ENCODE measurements at regions not wholly inside any gene's neighbourhood (a gene's known extent, or its start where the extent isn't known, plus 50 kb on each side); places are given as distances from the start of the nearest gene placed in this dataset.

DNA sequence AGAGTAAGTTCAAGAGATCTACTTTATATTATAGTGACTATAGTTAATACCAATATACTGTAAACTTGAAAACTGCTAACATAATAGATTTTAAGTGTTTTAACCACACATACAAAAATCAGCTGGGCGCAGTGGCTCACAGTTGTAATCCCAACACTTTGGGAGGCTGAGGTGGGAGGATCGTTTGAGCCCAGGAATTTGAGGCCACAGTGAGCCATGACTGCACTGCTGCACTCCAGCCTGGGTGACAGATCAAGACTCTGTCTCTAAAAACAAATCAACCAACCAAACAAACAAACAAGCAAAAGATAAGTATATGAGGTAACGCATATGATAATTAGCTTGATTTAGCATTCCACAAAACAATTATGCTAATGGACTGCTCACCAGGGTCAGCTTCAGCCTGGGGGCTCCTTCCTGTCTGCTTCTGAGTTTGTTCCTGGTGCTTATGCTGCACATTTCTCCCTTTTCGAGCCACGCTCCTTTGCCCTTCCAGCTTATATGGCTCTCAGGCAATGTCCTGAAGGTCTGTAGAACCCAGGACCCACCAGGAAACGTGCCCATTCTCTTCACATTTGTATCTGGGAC is 357.6 kb downstream of the EN1 start:
- H3K4me3 ChIP-seq (replicated peaks in 1 of 2; ENCODE audit: low read depth in 2 of 2, low read length in 2 of 2) = no peak overlapping the region
- TF ChIP-seq, protein P1, sequence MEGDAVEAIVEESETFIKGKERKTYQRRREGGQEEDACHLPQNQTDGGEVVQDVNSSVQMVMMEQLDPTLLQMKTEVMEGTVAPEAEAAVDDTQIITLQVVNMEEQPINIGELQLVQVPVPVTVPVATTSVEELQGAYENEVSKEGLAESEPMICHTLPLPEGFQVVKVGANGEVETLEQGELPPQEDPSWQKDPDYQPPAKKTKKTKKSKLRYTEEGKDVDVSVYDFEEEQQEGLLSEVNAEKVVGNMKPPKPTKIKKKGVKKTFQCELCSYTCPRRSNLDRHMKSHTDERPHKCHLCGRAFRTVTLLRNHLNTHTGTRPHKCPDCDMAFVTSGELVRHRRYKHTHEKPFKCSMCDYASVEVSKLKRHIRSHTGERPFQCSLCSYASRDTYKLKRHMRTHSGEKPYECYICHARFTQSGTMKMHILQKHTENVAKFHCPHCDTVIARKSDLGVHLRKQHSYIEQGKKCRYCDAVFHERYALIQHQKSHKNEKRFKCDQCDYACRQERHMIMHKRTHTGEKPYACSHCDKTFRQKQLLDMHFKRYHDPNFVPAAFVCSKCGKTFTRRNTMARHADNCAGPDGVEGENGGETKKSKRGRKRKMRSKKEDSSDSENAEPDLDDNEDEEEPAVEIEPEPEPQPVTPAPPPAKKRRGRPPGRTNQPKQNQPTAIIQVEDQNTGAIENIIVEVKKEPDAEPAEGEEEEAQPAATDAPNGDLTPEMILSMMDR (IDR thresholded peaks at IDR 0.05; ENCODE audit: low read depth, low read length) = no peak
- DNase-seq (ENCODE audit: low read depth in 2 of 2) = no peak

DNA sequence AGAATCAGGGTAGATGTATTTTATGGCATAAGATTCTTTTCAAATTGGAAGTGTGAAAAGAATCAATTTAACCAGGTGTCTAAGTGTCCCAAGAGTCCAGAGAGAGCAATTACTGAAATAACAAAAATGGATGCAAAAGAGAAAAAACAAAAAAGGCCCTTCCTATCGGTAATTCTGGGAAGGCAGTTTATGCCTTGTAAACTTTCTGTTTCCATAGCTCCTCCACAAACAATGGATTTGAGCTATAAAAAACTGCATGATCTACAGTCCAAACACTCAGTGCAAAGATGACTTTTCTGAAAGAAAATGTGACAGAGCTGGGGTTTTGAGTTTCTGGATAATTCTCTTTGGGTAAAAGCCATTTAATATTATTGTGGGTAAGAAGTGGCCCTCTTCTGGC is 366.1 kb downstream of the EN1 start:
- H3K4me3 ChIP-seq (replicated peaks in 1 of 2; ENCODE audit: low read depth in 2 of 2, low read length in 2 of 2) = no peak overlapping the region
- no peak for DNase-seq (ENCODE audit: low read depth in 2 of 2)
- TF ChIP-seq, protein P1 (IDR thresholded peaks at IDR 0.05; ENCODE audit: low read depth, low read length) = no peak

DNA sequence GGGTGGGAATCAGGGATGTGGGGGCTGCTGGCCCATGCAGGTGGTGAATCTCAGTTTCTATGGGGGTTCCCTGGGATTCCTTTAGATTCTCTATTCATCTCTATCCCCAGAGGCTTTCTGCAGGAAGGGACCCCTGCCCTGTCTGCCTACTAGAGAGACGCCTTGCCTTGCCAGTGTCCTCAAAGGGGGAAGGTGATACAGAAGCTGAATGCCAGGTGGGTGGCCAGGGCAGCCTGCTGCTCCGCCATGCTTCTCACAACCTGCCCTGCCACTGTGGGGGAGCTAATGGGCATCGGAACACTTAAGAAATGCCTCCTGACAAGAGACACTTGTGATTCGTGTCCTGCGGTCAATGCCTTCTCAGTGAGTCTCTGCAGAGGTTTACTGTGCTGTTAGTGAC is 368.4 kb downstream of the EN1 start:
- DNase-seq (ENCODE audit: low read depth in 2 of 2) = no peak
- TF ChIP-seq, protein P1 (IDR thresholded peaks at IDR 0.05; ENCODE audit: low read depth, low read length) = no peak
- H3K4me3 ChIP-seq (replicated peaks in 1 of 2; ENCODE audit: low read depth in 2 of 2, low read length in 2 of 2) = no peak overlapping the region

DNA sequence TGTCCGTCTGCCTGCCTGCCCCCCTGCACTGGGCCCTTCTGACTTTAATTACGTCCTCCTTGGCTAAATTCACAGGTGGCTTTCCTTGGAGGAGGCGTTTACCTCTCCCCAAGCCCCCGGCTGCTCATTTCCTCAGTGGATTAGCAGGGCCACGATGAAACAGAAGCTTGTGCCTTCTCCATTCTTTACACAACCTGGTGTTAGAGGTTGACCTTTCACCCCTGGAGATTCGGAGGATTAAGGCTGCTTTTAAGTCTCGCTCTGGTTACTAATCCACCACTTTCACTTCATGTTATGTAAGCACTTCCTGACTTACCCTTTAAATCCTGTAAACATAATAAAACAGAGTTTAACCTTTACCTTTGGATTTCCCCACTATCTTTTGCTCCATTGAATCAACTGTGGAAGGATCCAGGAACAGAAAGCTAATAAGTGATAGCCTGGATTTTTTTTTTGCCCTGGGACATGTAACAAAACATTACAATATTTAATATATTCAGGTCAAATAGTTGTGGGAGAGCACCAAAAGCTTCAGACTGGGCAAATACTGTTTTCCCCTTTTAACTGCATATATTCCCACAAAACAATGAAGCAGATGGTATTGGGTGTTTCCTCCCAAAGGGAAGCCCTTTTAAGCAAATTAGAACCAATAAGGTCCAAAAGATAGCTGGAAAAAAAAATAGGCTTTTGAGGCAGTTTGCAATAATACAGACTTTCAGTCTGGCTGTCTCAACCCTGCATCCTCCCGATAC is 370.2 kb downstream of the EN1 start:
- TF ChIP-seq, protein P1 (IDR thresholded peaks at IDR 0.05; ENCODE audit: low read depth, low read length) = no peak
- no peak overlapping the region for H3K4me3 ChIP-seq (replicated peaks in 1 of 2; ENCODE audit: low read depth in 2 of 2, low read length in 2 of 2)
- DNase-seq (ENCODE audit: low read depth in 2 of 2) = no peak

DNA sequence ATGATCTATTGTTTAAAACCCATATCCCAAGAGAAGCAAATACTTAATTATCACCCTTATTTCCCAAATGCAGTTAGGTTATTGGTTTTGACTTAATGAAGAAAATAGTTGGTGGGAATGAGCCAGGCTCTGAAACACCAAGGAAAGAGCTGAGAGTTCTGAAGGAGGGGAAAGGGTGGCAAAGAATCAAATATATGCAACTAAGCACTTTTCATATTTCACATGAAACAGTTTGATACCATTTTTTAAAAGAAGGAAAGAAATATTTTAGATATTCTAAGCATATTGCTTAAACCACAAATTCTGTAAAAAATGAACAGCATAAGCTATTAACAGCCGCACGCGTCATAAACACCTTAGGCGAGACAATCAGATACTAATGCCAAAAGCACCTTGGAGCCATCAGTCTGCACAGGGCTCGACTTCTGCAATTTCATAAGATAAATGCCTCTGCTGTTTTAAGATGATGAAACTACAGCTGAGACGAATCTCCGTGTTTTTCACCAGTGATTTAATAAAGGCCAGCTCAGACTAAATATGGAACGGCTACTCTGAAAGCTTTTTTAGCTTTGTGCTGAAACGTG is 371.7 kb downstream of the EN1 start:
- TF ChIP-seq, protein P1 (IDR thresholded peaks at IDR 0.05; ENCODE audit: low read depth, low read length) = no peak
- no peak for DNase-seq (ENCODE audit: low read depth in 2 of 2)
- H3K4me3 ChIP-seq (replicated peaks in 1 of 2; ENCODE audit: low read depth in 2 of 2, low read length in 2 of 2) = no peak overlapping the region

DNA sequence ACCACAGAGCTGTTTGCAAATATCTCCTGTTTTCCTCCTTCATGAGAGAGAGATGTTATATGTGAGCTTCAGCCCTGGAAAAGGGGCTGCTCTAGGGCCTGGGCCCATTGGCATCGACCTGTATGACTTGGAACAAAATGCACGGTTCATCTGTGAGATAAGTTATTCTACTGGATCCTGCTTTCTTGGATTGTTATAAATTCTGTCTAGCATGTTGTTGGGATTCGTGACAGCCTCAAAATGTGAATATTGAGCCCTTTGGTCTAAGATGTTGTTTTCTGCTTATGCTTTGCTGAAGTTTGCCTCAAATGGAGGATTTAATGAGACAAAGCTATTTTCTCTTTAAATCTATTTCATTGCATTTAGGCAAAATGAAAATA is 372.9 kb downstream of the EN1 start:
- H3K4me3 ChIP-seq (replicated peaks in 1 of 2; ENCODE audit: low read depth in 2 of 2, low read length in 2 of 2) = no peak overlapping the region
- TF ChIP-seq, protein P1 (IDR thresholded peaks at IDR 0.05; ENCODE audit: low read depth, low read length) = no peak
- no peak for DNase-seq (ENCODE audit: low read depth in 2 of 2)

Measured in cardiac fibroblast (primary cell).